ENCODE measurements at regions not wholly inside any gene's neighbourhood (a gene's known extent, or its start where the extent isn't known, plus 50 kb on each side); places are given as distances from the start of the nearest gene placed in this dataset.

DNA sequence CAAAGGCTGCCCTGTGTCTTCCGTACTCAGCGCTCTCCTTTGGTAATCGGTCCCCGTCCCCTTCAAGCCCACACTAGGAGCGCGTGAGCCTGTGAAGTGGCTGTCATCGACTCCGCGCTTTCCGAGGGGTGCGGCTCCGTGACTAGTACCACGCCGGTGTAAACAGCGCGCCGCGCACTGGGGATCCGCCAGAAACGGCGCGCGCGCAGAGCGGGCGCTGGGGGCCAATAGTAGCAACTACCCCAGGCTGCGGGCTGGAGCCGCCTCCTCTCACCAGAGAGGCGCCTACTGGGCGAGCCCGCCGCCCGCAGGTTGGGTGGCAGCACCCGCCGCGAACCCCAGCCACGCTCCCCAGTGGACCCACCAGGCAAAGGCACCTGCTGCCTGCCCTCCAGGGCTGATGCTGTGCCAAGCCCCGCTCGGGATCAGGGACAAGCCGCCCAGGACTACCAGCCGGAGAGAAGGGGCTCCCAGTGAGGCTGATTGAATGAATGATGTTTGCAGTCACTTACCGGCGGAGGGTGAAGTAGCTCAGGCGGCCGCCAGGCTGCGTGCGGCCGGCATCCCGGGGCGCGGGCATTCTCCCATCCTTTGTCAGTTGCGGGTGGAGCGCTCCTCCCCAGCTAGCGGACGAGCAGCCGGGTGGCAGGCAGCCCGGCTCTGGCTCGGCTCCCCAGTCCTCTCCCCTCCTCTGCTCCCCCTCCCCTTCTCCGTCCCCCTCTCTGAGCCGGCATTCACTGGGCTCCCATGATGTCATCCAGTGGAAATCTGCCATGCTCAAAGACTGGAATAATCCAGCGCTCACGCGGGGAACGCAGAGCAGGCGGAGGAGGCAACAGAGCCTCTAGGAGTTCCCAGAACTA lies 370.3 kb upstream of the SMIM31 start:
- H3K27me3 ChIP-seq = peaks cover 0 to 25% of the 10 kb centered on the region in 2 donors
- intact Hi-C loops (cut with DNase I; ENCODE audit: low total_unique reads) = no loop called here
- H3K4me3 ChIP-seq = peak overlapping the region; percentile 27 to 51 (median 33)
- no peak for DNase-seq (ENCODE audit: low spot score in 2 of 2)
- H3K9me3 ChIP-seq = no peaks in the 10 kb centered on the region
- H3K27ac ChIP-seq = no peak overlapping the region
- no peaks in the 10 kb centered on the region for H3K4me1 ChIP-seq
- TF ChIP-seq POLR2A (IDR thresholded peaks at IDR 0.05) (no peak), POLR2AphosphoS5 (IDR thresholded peaks at IDR 0.05) (no peak)
- TF ChIP-seq, protein P1, sequence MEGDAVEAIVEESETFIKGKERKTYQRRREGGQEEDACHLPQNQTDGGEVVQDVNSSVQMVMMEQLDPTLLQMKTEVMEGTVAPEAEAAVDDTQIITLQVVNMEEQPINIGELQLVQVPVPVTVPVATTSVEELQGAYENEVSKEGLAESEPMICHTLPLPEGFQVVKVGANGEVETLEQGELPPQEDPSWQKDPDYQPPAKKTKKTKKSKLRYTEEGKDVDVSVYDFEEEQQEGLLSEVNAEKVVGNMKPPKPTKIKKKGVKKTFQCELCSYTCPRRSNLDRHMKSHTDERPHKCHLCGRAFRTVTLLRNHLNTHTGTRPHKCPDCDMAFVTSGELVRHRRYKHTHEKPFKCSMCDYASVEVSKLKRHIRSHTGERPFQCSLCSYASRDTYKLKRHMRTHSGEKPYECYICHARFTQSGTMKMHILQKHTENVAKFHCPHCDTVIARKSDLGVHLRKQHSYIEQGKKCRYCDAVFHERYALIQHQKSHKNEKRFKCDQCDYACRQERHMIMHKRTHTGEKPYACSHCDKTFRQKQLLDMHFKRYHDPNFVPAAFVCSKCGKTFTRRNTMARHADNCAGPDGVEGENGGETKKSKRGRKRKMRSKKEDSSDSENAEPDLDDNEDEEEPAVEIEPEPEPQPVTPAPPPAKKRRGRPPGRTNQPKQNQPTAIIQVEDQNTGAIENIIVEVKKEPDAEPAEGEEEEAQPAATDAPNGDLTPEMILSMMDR (IDR thresholded peaks at IDR 0.05) = no peak
- no peaks in the 10 kb centered on the region for H3K36me3 ChIP-seq

DNA sequence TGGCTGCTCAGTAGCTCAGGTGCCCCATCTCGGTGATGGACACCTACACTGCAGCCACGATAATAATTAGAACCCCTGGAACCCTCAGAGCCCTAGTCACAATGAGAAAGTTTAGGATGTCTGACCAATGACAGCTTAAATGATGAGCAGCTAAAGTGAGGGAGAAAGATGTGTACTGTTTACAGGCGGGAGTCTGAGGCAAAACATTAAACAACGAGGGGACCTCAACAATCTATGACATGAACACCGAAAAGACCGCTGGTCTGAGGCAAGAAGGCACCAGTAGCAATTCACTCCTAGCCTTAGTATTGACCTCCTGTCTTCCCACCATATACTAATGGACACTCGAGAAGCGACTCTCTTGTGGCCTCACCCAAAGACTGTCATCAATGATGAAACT lies 369.5 kb upstream of the SMIM31 start:
- Histone ChIP-seq H3K27ac (no peak overlapping the region), H3K4me3 (no peak overlapping the region), H3K9me3 (no peaks in the 10 kb centered on the region), H3K27me3 (peaks cover 0 to 25% of the 10 kb centered on the region in 2 donors), H3K36me3 (no peaks in the 10 kb centered on the region), H3K4me1 (no peaks in the 10 kb centered on the region)
- intact Hi-C loops (cut with DNase I; ENCODE audit: low total_unique reads) = no loop called here
- DNase-seq (ENCODE audit: low spot score in 2 of 2) = no peak
- no peak for TF ChIP-seq POLR2AphosphoS5 (IDR thresholded peaks at IDR 0.05)
- no peak for TF ChIP-seq POLR2A (IDR thresholded peaks at IDR 0.05)
- TF ChIP-seq, protein P1 (IDR thresholded peaks at IDR 0.05) = no peak

DNA sequence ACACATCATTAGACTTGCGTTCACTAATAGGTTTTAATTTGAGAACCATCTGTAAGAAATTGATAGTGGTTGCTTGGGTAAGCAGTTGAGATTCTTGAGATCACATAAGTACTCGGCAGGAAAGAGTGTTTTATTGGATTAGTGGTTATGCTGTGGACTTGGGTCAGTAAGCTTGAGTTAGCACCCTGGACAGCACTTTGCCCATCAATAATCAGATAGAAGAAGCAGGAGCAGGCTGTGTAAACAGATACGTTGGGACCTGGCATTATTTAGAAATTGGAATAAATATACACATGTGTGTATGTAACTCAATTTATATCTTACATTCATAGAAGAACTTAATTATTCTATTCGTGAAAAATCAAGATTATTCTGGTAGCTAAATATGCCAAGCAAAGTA lies 357.5 kb upstream of the SMIM31 start:
- H3K4me3 ChIP-seq = no peak overlapping the region
- H3K36me3 ChIP-seq = no peaks in the 10 kb centered on the region
- H3K4me1 ChIP-seq = no peaks in the 10 kb centered on the region
- no peaks in the 10 kb centered on the region for H3K9me3 ChIP-seq
- no peak overlapping the region for H3K27ac ChIP-seq
- intact Hi-C loops (cut with DNase I; ENCODE audit: low total_unique reads) = no loop called here
- no peak for DNase-seq (ENCODE audit: low spot score in 2 of 2)
- TF ChIP-seq POLR2A (IDR thresholded peaks at IDR 0.05) = no peak
- TF ChIP-seq, protein P1 (IDR thresholded peaks at IDR 0.05) = no peak
- TF ChIP-seq POLR2AphosphoS5 (IDR thresholded peaks at IDR 0.05) = no peak
- no peaks in the 10 kb centered on the region for H3K27me3 ChIP-seq

DNA sequence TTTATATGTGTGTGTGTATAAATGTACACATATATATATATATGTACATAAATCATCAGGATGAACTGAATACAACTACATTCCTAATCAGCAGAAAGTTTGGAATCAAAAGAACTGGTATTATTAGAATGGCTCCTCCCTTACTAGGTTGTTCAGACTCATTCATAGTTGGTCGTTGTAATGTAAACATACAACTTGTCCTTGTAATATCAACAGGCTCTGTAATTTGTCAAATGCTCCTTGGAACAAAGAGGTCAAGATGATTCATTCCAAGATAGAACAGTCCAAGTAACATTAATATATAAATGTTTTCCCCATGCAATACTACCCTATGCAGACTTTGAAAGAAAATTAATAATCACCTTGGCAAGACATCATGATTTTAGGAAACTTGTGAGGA lies 351.4 kb upstream of the SMIM31 start:
- TF ChIP-seq, protein P1 (IDR thresholded peaks at IDR 0.05) = no peak
- no peak for TF ChIP-seq POLR2A (IDR thresholded peaks at IDR 0.05)
- no peak for TF ChIP-seq POLR2AphosphoS5 (IDR thresholded peaks at IDR 0.05)
- Histone ChIP-seq H3K4me3 (no peak overlapping the region), H3K36me3 (no peaks in the 10 kb centered on the region), H3K27me3 (no peaks in the 10 kb centered on the region), H3K9me3 (no peaks in the 10 kb centered on the region), H3K27ac (no peak overlapping the region), H3K4me1 (no peaks in the 10 kb centered on the region)
- intact Hi-C loops (cut with DNase I; ENCODE audit: low total_unique reads) = no loop called here
- DNase-seq (ENCODE audit: low spot score in 2 of 2) = no peak

DNA sequence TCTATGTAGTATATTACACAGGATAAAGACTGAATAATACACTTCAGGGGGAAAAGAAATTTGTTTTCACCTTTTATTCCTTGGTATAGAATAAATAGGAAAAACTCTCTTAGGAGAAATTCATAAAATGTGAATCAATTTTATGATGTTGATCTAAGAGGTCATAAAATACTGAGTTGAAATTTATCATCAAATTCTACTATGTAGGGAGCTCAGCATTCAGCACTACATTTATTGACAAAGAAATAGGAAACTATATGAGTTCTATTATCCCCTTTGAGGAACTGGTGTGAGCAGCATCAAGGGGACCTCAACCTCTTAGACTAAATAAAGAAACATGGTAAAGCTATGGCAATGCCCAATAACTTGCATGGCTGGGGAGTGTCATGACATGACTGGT lies 348.2 kb upstream of the SMIM31 start:
- Histone ChIP-seq H3K27me3 (no peaks in the 10 kb centered on the region), H3K4me1 (no peaks in the 10 kb centered on the region), H3K9me3 (no peaks in the 10 kb centered on the region), H3K36me3 (no peaks in the 10 kb centered on the region), H3K4me3 (no peak overlapping the region), H3K27ac (no peak overlapping the region)
- intact Hi-C loops (cut with DNase I; ENCODE audit: low total_unique reads) = no loop called here
- DNase-seq (ENCODE audit: low spot score in 2 of 2) = no peak
- no peak for TF ChIP-seq POLR2A (IDR thresholded peaks at IDR 0.05)
- no peak for TF ChIP-seq POLR2AphosphoS5 (IDR thresholded peaks at IDR 0.05)
- TF ChIP-seq, protein P1 (IDR thresholded peaks at IDR 0.05) = no peak

All from breast epithelium (tissue), 4 donors.